ENCODE measurements at regions not wholly inside any gene's neighbourhood (a gene's known extent, or its start where the extent isn't known, plus 50 kb on each side); places are given as distances from the start of the nearest gene placed in this dataset.

- Mint-ChIP-seq H3K9me3 (peaks cover 0 to 1% (median 0%) of the 10 kb centered on the region in 9 donors), H3K4me1 (peaks cover 0 to 10% (median 0%) of the 10 kb centered on the region in 4 donors), H3K27ac (no peak overlapping the region), H3K27me3 (no peaks in the 10 kb centered on the region), H3K4me3 (no peak overlapping the region), H3K36me3 (no peaks in the 10 kb centered on the region)
- POLR2A ChIA-PET: no interaction called here
- ATAC-seq: no peak
- no peak for DNase-seq
Observed at GRCh38 chr3:177437513-177438337, 240.4 kb upstream of the TBL1XR1 start.

GRCh38 chr3:177438596-177439220 is 241.4 kb upstream of the TBL1XR1 start:
- DNase-seq (no peak), ATAC-seq (no peak)
- Mint-ChIP-seq H3K9me3 (peaks cover 0 to 1% (median 0%) of the 10 kb centered on the region in 9 donors), H3K4me1 (peaks cover 0 to 13% (median 0%) of the 10 kb centered on the region in 4 donors), H3K4me3 (no peak overlapping the region), H3K36me3 (no peaks in the 10 kb centered on the region), H3K27me3 (no peaks in the 10 kb centered on the region), H3K27ac (no peak overlapping the region)
- POLR2A ChIA-PET: interaction anchor here (0.6 kb wide), 1 partner anchor 310 kb away, joined by 4 read pairs; no protein-coding TSS in a partner anchor

GRCh38 chr3:177439694-177440269 is 242.5 kb upstream of the TBL1XR1 start:
- Mint-ChIP-seq H3K4me1 (peaks cover 0 to 13% (median 0%) of the 10 kb centered on the region in 4 donors), H3K4me3 (no peak overlapping the region), H3K27me3 (no peaks in the 10 kb centered on the region), H3K27ac (peak overlapping the region in 1 of 10 donors; percentile 18), H3K9me3 (peaks cover 0 to 1% (median 0%) of the 10 kb centered on the region in 9 donors), H3K36me3 (no peaks in the 10 kb centered on the region)
- POLR2A ChIA-PET: no interaction called here
- DNase-seq (no peak), ATAC-seq (no peak)

- Mint-ChIP-seq H3K36me3 (no peaks in the 10 kb centered on the region), H3K4me1 (peaks cover 0 to 13% (median 0%) of the 10 kb centered on the region in 4 donors), H3K27me3 (no peaks in the 10 kb centered on the region), H3K4me3 (no peak overlapping the region), H3K9me3 (no peaks in the 10 kb centered on the region), H3K27ac (no peak overlapping the region)
- ATAC-seq: no peak
- POLR2A ChIA-PET: no interaction called here
- DNase-seq: no peak
Observed at GRCh38 chr3:177440456-177441104, 243.3 kb upstream of the TBL1XR1 start.

- Mint-ChIP-seq H3K27ac (no peak overlapping the region), H3K9me3 (no peaks in the 10 kb centered on the region), H3K4me1 (peaks cover 0 to 13% (median 0%) of the 10 kb centered on the region in 4 donors), H3K4me3 (no peak overlapping the region), H3K27me3 (no peaks in the 10 kb centered on the region), H3K36me3 (no peaks in the 10 kb centered on the region)
- no peak for DNase-seq
- ATAC-seq: no peak
- POLR2A ChIA-PET: no interaction called here
Observed at GRCh38 chr3:177441276-177441812, 244.1 kb upstream of the TBL1XR1 start.

- H3K27me3 Mint-ChIP-seq: no peaks in the 10 kb centered on the region
- H3K27ac Mint-ChIP-seq: peak overlapping the region in 1 of 10 donors; percentile 1
- no peaks in the 10 kb centered on the region for H3K36me3 Mint-ChIP-seq
- no peaks in the 10 kb centered on the region for H3K9me3 Mint-ChIP-seq
- H3K4me1 Mint-ChIP-seq: peaks cover 0 to 13% (median 0%) of the 10 kb centered on the region in 4 donors
- no peak overlapping the region for H3K4me3 Mint-ChIP-seq
- ATAC-seq: no peak
- POLR2A ChIA-PET: no interaction called here
- DNase-seq: no peak
Observed at GRCh38 chr3:177441813-177442646, 244.7 kb upstream of the TBL1XR1 start.

- POLR2A ChIA-PET: no interaction called here
- no peak for DNase-seq
- no peaks in the 10 kb centered on the region for H3K36me3 Mint-ChIP-seq
- no peak overlapping the region for H3K4me3 Mint-ChIP-seq
- ATAC-seq: no peak
- no peaks in the 10 kb centered on the region for H3K9me3 Mint-ChIP-seq
- no peaks in the 10 kb centered on the region for H3K27me3 Mint-ChIP-seq
- peaks cover 0 to 17% (median 2%) of the 10 kb centered on the region in 4 donors for H3K4me1 Mint-ChIP-seq
- peak overlapping the region in 3 of 10 donors; percentile 31 to 66 (median 56) for H3K27ac Mint-ChIP-seq
Observed at GRCh38 chr3:177443469-177443868, 246.2 kb upstream of the TBL1XR1 start.

GRCh38 chr3:177444696-177445095 is 247.4 kb upstream of the TBL1XR1 start:
- POLR2A ChIA-PET: no interaction called here
- DNase-seq (no peak), ATAC-seq (no peak)
- Mint-ChIP-seq H3K36me3 (no peaks in the 10 kb centered on the region), H3K27ac (no peak overlapping the region), H3K9me3 (no peaks in the 10 kb centered on the region), H3K4me3 (no peak overlapping the region), H3K27me3 (no peaks in the 10 kb centered on the region), H3K4me1 (peaks cover 2 to 27% (median 12%) of the 10 kb centered on the region in 4 donors)

- POLR2A ChIA-PET: interaction anchor here (1.0 kb wide), 1 partner anchor 85 kb away, joined by 3 read pairs; no protein-coding TSS in a partner anchor
- Mint-ChIP-seq H3K9me3 (no peaks in the 10 kb centered on the region), H3K27me3 (no peaks in the 10 kb centered on the region), H3K4me3 (no peak overlapping the region), H3K27ac (no peak overlapping the region), H3K36me3 (no peaks in the 10 kb centered on the region), H3K4me1 (peaks cover 2 to 30% (median 14%) of the 10 kb centered on the region in 4 donors)
- DNase-seq (no peak), ATAC-seq (no peak)
Observed at GRCh38 chr3:177445549-177445948, 248.3 kb upstream of the TBL1XR1 start.

- H3K27ac Mint-ChIP-seq: no peak overlapping the region
- no peak for DNase-seq
- H3K27me3 Mint-ChIP-seq: no peaks in the 10 kb centered on the region
- H3K4me1 Mint-ChIP-seq: peaks cover 2 to 30% (median 14%) of the 10 kb centered on the region in 4 donors
- H3K9me3 Mint-ChIP-seq: no peaks in the 10 kb centered on the region
- POLR2A ChIA-PET: interaction anchor here (1.0 kb wide), 1 partner anchor 85 kb away, joined by 3 read pairs; no protein-coding TSS in a partner anchor
- no peak overlapping the region for H3K4me3 Mint-ChIP-seq
- ATAC-seq: no peak
- no peaks in the 10 kb centered on the region for H3K36me3 Mint-ChIP-seq
Observed at GRCh38 chr3:177446165-177446601, 248.9 kb upstream of the TBL1XR1 start.

- ATAC-seq: no peak
- no peaks in the 10 kb centered on the region for H3K27me3 Mint-ChIP-seq
- no peaks in the 10 kb centered on the region for H3K9me3 Mint-ChIP-seq
- H3K4me3 Mint-ChIP-seq: no peak overlapping the region
- no peaks in the 10 kb centered on the region for H3K36me3 Mint-ChIP-seq
- peaks cover 2 to 20% (median 14%) of the 10 kb centered on the region in 4 donors for H3K4me1 Mint-ChIP-seq
- POLR2A ChIA-PET: interaction anchor here (0.5 to 1.0 kb wide), 2 partner anchors 48 to 87 kb away, joined by 3 to 4 read pairs; no protein-coding TSS in a partner anchor
- no peak for DNase-seq
- H3K27ac Mint-ChIP-seq: peak overlapping the region in 1 of 10 donors; percentile 29
Observed at GRCh38 chr3:177447938-177448337, 250.7 kb upstream of the TBL1XR1 start.
